Tibial nerve (tissue), 4 donors: ENCODE measurements at regions not wholly inside any gene's neighbourhood (a gene's known extent, or its start where the extent isn't known, plus 50 kb on each side); places are given as distances from the start of the nearest gene placed in this dataset.

Experiments
- DNase-seq, 2 donors: peaks; one replicate each; pipeline ENCODE4 v3.0.0-alpha.2; 2019; ENCODE audit warnings: low spot score in 2 of 2
- H3K27ac ChIP-seq, 4 donors: fragments of 200-600 bp; sonication (generic) in 3 of 4; one replicate each; pipeline ENCODE4 v1.5.1; 2017 to 2019; ENCODE audit warnings: mild to moderate bottlenecking in 1 of 4
- H3K27me3 ChIP-seq, 2 donors: fragments of 200-600 bp; sonication (generic) in 1 of 2; one replicate each; pipeline versions ENCODE4 v1.5.1 to v1.6.0; 2017 to 2019
- H3K36me3 ChIP-seq, 3 donors: fragments of 200-600 bp; sonication (generic); one replicate each; pipeline ENCODE4 v1.5.1; 2018 to 2019
- H3K4me1 ChIP-seq, 4 donors: fragments of 200-600 bp; sonication (generic) in 3 of 4; one replicate each; pipeline ENCODE4 v1.5.1; 2017 to 2019
- H3K4me3 ChIP-seq, 4 donors: fragments of 200-600 bp; sonication (generic) in 3 of 4; one replicate each; pipeline ENCODE4 v1.5.1; 2017 to 2019; ENCODE audit warnings: mild to moderate bottlenecking in 1 of 4, moderate library complexity in 1 of 4
- H3K9me3 ChIP-seq, 4 donors: fragments of 200-600 bp; sonication (generic) in 3 of 4; one replicate each; pipeline ENCODE4 v1.5.1; 2017 to 2019
- EP300 ChIP-seq, 2 donors: sonication (generic); formaldehyde crosslinking; IDR thresholded peaks; one replicate each; pipeline ENCODE4 v1.6.1; 2017; ENCODE audit warnings: antibody characterized with exemption in 2 of 2, mild to moderate bottlenecking in 1 of 2
- POLR2A ChIP-seq, 2 donors: fragments of 450-650 bp; IDR thresholded peaks; one replicate each; pipeline ENCODE4 v1.6.1; 2017; ENCODE audit warnings: antibody characterized with exemption in 2 of 2, mild to moderate bottlenecking in 2 of 2, moderate library complexity in 2 of 2
- WGBS, 2 donors: methylation state at CpG; one replicate each; pipeline ENCODE4 v1.1.5; 2018; 5-methylcytosine and 5-hydroxymethylcytosine counted together
- TF ChIP-seq, protein P1 (sequence below), 5 experiments: fragments of 200-600 bp in 3 of 5; fragments of 450-650 bp in 2 of 5; sonication (generic) in 3 of 5; IDR thresholded peaks; one replicate each; pipeline ENCODE4 v1.5.1; 2016 to 2019; ENCODE audit warnings: antibody characterized with exemption in 5 of 5, mild to moderate bottlenecking in 3 of 5, moderate library complexity in 2 of 5

DNA sequence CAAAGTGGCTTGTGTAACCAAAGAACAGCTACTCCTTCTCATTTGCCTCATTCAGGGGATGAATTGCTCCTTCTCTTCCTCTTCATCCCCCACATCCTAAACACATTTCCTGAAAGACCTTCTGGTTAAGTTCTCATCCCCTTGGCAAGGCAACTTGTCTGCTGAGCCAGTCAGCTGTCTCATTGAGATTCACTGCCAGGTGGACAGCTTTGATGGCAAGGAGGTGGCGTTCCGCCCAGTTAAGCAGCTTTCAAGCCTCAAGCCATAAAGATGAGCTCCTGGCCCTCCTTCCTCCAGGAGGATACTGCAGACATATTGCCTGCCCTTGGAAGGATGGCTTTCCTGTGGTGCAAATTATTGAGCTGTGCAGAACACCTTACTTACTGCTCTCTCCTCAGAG lies 448.6 kb upstream of the MPDZ start:
- TF ChIP-seq POLR2A (IDR thresholded peaks at IDR 0.05) (no peak), EP300 (IDR thresholded peaks at IDR 0.05) (no peak)
- TF ChIP-seq, protein P1, sequence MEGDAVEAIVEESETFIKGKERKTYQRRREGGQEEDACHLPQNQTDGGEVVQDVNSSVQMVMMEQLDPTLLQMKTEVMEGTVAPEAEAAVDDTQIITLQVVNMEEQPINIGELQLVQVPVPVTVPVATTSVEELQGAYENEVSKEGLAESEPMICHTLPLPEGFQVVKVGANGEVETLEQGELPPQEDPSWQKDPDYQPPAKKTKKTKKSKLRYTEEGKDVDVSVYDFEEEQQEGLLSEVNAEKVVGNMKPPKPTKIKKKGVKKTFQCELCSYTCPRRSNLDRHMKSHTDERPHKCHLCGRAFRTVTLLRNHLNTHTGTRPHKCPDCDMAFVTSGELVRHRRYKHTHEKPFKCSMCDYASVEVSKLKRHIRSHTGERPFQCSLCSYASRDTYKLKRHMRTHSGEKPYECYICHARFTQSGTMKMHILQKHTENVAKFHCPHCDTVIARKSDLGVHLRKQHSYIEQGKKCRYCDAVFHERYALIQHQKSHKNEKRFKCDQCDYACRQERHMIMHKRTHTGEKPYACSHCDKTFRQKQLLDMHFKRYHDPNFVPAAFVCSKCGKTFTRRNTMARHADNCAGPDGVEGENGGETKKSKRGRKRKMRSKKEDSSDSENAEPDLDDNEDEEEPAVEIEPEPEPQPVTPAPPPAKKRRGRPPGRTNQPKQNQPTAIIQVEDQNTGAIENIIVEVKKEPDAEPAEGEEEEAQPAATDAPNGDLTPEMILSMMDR (IDR thresholded peaks at IDR 0.05): no peak
- no peak for DNase-seq
- Histone ChIP-seq H3K27ac (no peak overlapping the region), H3K36me3 (no peaks in the 10 kb centered on the region), H3K4me3 (no peak overlapping the region), H3K4me1 (no peaks in the 10 kb centered on the region), H3K27me3 (no peaks in the 10 kb centered on the region), H3K9me3 (no peaks in the 10 kb centered on the region)
- 60 to 88% methylated on average over 2 of the region's 2 CpGs for WGBS, 2 donors

DNA sequence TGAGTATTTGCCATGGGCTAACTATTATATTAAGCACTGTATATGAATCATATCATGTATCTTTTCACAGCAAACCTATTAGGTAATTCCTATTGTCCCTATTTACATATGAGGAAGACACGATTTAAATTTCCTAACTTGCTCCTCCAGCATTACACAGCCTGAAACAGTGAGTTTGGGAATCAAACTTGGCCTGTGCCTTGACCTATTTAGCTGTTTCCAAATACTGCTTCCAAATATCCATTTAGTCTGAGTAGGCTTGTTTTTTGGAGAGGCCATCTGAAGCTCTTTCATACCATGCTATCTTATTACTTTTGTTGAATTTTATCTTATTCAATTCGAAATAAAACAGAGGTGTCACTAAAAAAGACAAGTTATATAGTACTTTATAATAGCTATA lies 447.3 kb upstream of the MPDZ start:
- DNase-seq: no peak
- Histone ChIP-seq H3K27me3 (no peaks in the 10 kb centered on the region), H3K36me3 (no peaks in the 10 kb centered on the region), H3K9me3 (peaks cover 0 to 4% (median 1%) of the 10 kb centered on the region in 4 donors), H3K4me1 (no peaks in the 10 kb centered on the region), H3K27ac (no peak overlapping the region), H3K4me3 (no peak overlapping the region)
- 68 to 77% methylated on average over 2 of the region's 2 CpGs for WGBS, 2 donors
- TF ChIP-seq EP300 (IDR thresholded peaks at IDR 0.05) (no peak), POLR2A (IDR thresholded peaks at IDR 0.05) (no peak)
- TF ChIP-seq, protein P1 (IDR thresholded peaks at IDR 0.05): no peak

DNA sequence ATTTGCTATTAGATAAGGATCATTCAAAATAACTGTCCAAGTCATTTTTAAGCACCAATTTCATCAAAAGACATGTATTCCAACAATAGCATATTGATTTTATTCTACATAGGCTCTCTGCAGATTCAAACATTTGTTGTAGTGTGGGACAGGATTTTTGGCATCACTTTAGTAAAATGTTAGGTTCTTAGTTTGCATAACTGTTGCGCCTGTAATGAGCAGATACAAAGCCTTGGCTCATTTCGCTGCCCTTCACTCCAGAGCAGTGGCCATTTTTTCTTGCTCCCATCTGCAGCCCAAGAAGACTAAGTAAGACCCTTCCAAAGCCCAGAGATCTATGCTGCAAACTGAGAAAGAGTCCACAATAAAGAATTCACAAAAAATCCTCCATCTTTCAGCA lies 446.0 kb upstream of the MPDZ start:
- WGBS, 2 donors: 85 to 90% methylated on average over 2 of the region's 2 CpGs
- TF ChIP-seq EP300 (IDR thresholded peaks at IDR 0.05) (no peak), POLR2A (IDR thresholded peaks at IDR 0.05) (no peak)
- TF ChIP-seq, protein P1 (IDR thresholded peaks at IDR 0.05): no peak
- H3K27ac ChIP-seq: no peak overlapping the region
- no peaks in the 10 kb centered on the region for H3K27me3 ChIP-seq
- H3K36me3 ChIP-seq: no peaks in the 10 kb centered on the region
- no peak for DNase-seq
- peaks cover 0 to 4% (median 1%) of the 10 kb centered on the region in 4 donors for H3K9me3 ChIP-seq
- H3K4me3 ChIP-seq: no peak overlapping the region
- H3K4me1 ChIP-seq: no peaks in the 10 kb centered on the region

DNA sequence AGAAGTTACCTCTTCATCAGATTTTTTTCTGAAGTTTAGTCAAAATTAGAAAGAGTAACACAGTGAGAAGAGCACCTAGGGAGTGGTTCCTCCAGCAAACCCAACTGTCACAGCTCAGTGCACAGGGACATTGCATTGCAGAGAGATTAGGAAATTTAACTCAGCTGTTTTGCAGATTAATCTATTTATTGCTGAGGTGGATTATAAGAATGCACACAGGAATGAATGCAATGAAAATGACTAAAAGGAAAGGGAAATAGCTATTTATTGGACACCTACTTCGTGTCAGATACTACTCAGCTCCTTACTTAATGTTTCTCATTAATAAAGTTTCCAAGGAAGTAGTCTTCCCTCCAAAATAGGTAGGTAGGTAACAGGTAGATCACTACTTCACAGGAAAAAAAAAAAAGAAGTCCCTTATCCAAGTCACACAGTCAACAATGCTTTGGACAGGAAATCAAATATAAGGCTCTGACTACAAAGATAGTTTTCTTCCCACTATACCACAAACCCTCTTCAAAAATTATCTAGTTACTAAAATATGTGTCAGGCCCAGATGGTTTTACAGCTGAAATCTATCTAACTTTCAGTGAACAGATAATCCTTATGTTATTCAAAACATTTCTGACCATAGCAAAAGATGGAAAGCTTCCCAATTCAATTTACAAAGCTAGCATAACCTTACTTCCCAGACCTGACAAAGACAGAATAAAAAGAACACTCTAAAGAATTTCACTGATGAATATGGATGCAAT lies 442.2 kb upstream of the MPDZ start:
- no peak for DNase-seq
- Histone ChIP-seq H3K36me3 (no peaks in the 10 kb centered on the region), H3K4me1 (peaks cover 0 to 31% (median 9%) of the 10 kb centered on the region in 4 donors), H3K9me3 (peaks cover 0 to 4% (median 1%) of the 10 kb centered on the region in 4 donors), H3K4me3 (no peak overlapping the region), H3K27ac (no peak overlapping the region), H3K27me3 (no peaks in the 10 kb centered on the region)
- no peak for TF ChIP-seq EP300 (IDR thresholded peaks at IDR 0.05)
- TF ChIP-seq, protein P1 (IDR thresholded peaks at IDR 0.05): no peak
- no peak for TF ChIP-seq POLR2A (IDR thresholded peaks at IDR 0.05)
- 92 to 97% methylated on average over 1 of the region's 1 CpG for WGBS, 2 donors

DNA sequence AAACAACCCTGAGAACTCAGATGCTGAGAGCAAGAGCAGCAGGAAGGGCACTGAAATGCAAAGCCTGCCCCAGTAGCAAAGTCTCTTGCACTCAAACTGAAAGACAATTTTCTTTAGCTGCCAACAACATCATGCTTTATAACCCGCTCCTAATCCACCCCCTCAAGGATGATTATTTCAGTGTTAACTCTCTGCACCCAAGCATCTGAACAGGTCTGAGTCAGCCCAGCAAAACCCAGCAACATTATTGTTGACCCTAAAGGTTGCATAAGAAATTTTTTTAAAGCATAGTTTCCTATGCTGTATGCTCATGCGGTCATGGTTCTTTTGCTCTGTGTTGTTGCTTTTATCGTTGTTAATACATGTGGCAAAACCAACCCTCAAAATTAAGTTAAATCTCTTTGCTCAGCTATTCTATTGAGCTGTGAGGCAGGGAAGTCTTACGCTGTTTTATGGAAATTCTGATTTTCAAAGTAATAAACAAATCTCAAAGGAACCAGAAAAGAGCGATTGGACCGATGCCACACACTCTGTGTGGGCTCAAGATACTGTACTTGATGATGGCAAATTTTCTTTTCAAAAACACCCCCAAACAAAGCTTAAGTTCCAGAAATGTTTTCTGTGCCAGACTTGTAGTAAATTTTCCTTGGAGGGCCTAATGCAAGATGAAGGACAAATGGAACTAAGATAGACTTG lies 440.6 kb upstream of the MPDZ start:
- Histone ChIP-seq H3K27ac (peak overlapping the region in 1 of 4 donors; percentile 41), H3K4me1 (peaks cover 0 to 36% (median 9%) of the 10 kb centered on the region in 4 donors), H3K9me3 (peaks cover 0 to 4% (median 1%) of the 10 kb centered on the region in 4 donors), H3K27me3 (no peaks in the 10 kb centered on the region), H3K4me3 (no peak overlapping the region), H3K36me3 (no peaks in the 10 kb centered on the region)
- no peak for DNase-seq
- TF ChIP-seq POLR2A (IDR thresholded peaks at IDR 0.05): no peak
- no peak for TF ChIP-seq EP300 (IDR thresholded peaks at IDR 0.05)
- TF ChIP-seq, protein P1 (IDR thresholded peaks at IDR 0.05): no peak
- 39 to 47% methylated on average over 6 of the region's 6 CpGs for WGBS, 2 donors
